HG03469 (cell line): ENCODE measurements at regions not wholly inside any gene's neighbourhood (a gene's known extent, or its start where the extent isn't known, plus 50 kb on each side); places are given as distances from the start of the nearest gene placed in this dataset.

Experiments
- ATAC-seq: cut with Tn5 transposase; IDR thresholded peaks from one replicate; pipeline ENCODE4 v1.9.1; 2021; ENCODE audit warnings: mild to moderate bottlenecking, moderate library complexity, moderate number of reproducible peaks; ENCODE audit not compliant: unreplicated experiment

- ATAC-seq = no peak
These were observed 167.6 kb upstream of the CADPS start for GRCh38 chr3:63042833-63043232.

- no peak for ATAC-seq
These were observed 168.4 kb upstream of the CADPS start for GRCh38 chr3:63043631-63044030.

DNA sequence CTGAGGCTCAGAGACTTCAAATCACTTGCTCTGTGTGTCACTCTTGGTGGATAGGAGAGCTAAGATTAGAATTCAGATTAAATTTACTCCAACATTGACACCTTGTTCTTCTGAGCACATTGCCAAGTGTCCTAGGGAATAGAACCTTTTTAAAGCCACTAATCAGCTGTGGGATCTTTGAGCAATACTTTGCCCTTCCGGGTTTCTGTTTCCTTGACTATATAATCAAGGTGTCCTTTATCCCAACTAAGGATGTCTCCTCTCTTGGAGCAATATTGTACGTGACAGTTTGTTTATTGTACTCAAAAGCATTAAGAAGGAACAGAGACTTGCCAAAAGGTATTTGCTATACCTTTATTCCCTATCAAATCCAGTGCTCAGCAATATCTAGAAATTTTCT, 170.9 kb upstream of the CADPS start:
- ATAC-seq = no peak

- no peak for ATAC-seq
These were observed 171.4 kb upstream of the CADPS start for GRCh38 chr3:63046580-63046979.

GRCh38 chr3:63047068-63047467, 171.9 kb upstream of the CADPS start:
- no peak for ATAC-seq

DNA sequence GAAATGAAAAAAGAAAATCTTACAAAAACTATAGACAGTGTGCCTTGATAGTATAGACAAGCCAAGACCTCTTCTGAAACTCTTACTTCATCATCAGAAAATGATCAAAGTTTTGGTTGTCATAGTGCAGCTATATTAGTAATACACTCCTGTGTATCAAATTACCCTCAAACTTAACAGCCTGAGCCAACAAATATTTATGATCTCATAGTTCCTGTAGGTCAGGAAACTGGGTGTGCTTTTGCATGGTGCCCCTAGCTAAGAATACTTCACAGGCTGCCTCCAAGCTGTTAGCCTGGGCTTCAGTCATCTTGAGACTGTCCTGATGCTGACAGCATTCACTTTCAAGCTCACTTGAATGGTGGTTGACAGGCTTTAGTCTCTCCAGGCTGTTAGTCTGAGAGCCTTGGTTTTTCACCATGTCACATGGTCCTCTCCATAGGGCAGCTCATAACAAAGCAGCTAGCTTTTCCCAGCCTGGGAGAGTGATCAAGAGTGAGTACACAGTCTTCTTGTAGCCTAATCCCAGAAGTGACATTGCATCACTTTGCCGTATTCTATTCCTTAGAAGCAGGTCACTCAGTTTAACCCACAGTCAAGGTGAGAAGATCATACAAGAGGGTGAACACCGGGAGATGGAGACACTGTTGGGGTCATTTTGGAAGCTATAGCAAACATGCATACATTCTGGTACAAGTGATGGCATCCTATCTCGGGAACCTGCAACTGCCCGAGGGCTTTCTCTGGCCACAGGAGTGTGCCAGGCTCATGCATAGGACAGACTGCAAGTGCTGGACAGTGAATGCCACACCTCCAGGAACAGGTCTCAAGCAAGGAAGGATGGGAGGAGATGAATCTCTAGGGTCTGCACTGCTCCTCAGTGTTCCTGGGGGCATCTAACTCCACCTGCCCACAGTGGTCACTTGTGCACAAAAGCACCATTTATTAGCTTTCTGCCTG, 173.4 kb upstream of the CADPS start:
- no peak for ATAC-seq

DNA sequence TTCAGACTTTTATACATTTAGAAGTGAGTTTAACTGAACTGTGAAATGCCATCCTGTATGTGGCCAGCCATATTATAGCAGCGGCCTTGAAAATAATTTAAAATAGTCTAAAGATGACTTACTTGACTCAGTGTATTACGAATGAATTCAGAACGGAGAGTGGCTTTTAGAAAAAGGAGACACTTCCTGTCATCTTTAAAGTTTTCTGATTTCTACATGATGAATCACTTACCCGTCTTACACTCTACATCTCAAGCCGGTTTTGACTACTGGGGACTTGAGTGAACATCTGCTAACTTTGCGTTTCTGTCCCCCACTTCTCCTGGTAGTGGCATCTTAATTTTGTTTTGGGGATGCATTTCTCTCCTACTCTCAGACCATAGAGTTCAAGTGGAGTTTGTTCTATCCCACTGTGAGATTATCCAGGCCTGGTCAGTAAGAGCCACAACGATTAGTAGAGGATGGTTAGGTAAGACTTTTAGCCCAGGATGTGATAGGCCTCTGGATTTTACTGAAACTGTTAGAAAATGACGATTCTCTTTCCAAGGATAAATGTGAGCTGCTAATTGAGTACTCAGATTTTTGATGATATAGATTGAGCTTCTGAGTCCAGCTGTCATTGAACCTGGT, 175.4 kb upstream of the CADPS start:
- no peak for ATAC-seq

- ATAC-seq = no peak
These were observed 176.7 kb upstream of the CADPS start for GRCh38 chr3:63051920-63052319.

GRCh38 chr3:63056932-63057331, 181.7 kb upstream of the CADPS start:
- ATAC-seq = no peak

DNA sequence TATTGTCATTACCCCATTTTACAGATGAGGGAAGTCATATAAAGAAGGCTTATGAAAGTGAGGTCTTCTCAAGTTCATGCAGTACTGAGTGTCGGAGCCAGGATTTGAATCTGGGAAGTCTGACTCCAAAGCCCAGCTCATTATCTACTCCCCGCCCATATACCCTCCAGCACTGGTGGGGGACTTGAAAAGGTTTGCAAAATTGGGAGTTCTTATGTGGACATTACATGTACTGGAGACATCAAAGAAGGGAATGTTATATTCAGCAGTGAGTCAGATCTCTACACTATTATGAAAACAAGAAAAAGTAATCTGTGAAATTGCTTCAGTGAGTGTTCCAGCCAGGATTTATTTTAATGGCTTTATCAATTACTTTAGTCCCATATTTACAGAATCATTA, 185.2 kb upstream of the CADPS start:
- no peak for ATAC-seq

DNA sequence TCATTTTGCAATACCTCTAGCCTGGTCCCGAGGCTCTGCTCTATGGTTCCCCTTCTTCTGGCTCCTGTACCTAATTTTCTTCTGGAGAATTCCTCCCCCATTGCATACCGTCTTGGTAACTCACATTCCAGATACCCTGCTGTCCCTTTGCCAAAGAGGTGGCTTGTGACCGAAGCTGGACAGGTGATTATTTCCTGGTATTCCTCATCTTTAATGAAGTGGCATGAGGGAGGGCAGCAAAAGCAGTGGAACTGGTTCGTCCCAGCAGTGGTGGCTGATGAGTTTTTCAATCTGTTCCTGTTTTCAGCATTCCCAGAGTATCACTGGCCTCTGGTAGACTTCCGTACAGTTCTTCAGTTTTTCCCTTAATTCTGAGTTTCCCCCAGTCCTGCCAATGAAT, 186.2 kb upstream of the CADPS start:
- ATAC-seq = no peak

- ATAC-seq = no peak
These were observed 189.1 kb upstream of the CADPS start for GRCh38 chr3:63064209-63064755.

DNA sequence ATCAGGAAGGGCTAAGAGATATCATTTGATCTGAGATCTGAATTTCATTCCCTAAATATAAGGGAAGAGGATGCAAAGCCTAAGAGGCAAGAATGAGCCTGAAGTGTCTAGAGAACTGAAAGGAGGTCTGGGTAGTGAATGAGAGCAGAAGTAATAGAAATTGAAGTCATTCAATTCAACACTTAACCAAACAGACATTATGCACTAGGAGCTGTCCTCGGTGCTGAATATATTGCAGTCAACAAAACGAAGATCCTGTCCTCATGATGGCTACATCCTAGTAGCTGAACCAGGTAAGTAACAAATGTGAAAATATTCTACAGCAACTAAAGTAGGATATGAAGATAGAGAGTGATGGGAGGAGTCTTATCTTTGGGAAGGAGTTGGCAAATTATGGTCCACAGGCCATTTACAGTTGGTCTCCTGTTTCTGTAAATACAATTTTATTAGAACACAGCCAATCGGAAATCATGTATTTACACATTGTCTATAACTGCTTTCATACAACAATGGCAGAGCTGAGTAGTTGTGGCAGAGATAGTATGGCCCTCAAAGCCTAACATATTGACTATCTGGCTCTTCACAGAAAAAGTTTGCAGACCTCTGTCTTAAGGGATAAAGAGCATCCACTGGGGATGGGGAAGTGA, 192.9 kb upstream of the CADPS start:
- no peak for ATAC-seq

- no peak for ATAC-seq
These were observed 194.7 kb upstream of the CADPS start for GRCh38 chr3:63069806-63070475.

DNA sequence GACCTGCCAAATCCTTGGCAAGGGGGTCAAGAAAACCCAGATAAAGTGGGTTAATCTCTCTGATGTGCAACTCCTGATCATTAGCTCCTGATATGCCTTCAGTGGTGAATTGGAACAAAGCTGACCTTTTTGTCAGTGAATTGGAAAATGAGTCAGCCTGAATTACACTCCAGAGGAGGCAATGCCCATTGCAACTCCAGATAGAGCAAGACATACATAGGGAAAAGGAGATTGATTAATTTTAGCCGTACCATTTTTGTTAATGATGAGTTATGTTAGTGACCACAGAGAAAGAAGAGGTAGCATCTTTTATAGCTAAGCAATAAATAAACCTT, 195.2 kb upstream of the CADPS start:
- no peak for ATAC-seq

GRCh38 chr3:63076357-63076756, 201.1 kb upstream of the CADPS start:
- ATAC-seq = no peak

- no peak for ATAC-seq
These were observed 191.9 kb upstream of the SYNPR start for GRCh38 chr3:63086190-63086589.

- no peak for ATAC-seq
These were observed 188.9 kb upstream of the SYNPR start for GRCh38 chr3:63089007-63089750.

GRCh38 chr3:63089751-63090132, 188.4 kb upstream of the SYNPR start:
- ATAC-seq = no peak

DNA sequence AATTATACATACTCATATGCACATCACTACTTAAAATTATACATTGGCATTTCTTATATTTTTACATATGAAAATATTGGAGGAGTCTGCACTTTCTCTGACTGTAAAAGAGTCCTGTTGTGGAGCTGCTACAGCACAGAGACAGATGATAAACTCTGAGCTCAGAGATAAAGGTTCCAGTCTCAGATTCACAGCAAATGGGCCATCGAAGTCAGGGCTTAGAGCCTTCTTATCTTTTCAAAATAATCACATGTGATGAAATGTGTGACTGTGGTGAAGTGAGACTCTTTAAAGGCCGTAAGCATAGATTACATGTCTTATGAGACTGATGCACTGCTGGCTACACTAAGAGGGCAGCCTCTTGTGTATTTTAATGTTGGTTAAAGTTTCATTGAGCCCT, 187.5 kb upstream of the SYNPR start:
- ATAC-seq = no peak
